Endothelial cell of umbilical vein (primary cell): ENCODE measurements at regions not wholly inside any gene's neighbourhood (a gene's known extent, or its start where the extent isn't known, plus 50 kb on each side); places are given as distances from the start of the nearest gene placed in this dataset.

Source experiments
- BruUV-seq: library from RNA; stranded (reverse); fragments of 400-500 nt; replicated peaks from 2 replicates; lab custom pipeline; 2021; lab: Mats Ljungman, UMichigan
- CTCF ChIA-PET: fragments of 300-600, 350-600 bp; sonication (Branson Sonifier 250); formaldehyde crosslinking; loops from one replicate; lab custom pipeline; 2021; ENCODE audit warnings: antibody characterized with exemption, inconsistent platforms; lab: Charles Lee
- POLR2A ChIA-PET: fragments of 300-600, 350-600 bp; sonication (Branson Sonifier 250); formaldehyde crosslinking; loops from one replicate; lab custom pipeline; 2021; ENCODE audit warnings: antibody characterized with exemption, inconsistent platforms; lab: Charles Lee
- DNase-seq: peaks from one replicate; pipeline ENCODE4 v3.0.0-alpha.2; 2011; ENCODE audit warnings: low read depth, low spot score
- FAIRE-seq: peaks from 2 replicates; lab custom pipeline; 2011; peaks lifted over from hg19 to GRCh38; lab: Jason Lieb, UNC
- H2AFZ ChIP-seq: 2 replicates; pipeline ENCODE4 v1.6.0; 2012; ENCODE audit warnings: low read depth, low read length, control low read depth, inconsistent platforms
- H3K27ac ChIP-seq: 2 replicates; pipeline ENCODE4 v1.5.1; 2011; ENCODE audit warnings: low read depth, mild to moderate bottlenecking, control low read depth, low read length, moderate library complexity; ENCODE audit not compliant: insufficient read depth
- H3K27me3 ChIP-seq, 2 experiments: 2 replicates each; pipeline versions ENCODE4 v1.6.0 to v1.6.1; 2011; ENCODE audit warnings: low read length in 2 of 2, mixed read lengths in 1 of 2; ENCODE audit not compliant: control insufficient read depth in 2 of 2, insufficient read depth in 2 of 2
- H3K36me3 ChIP-seq, 2 experiments: 2 replicates in 1 of 2; 3 replicates in 1 of 2; pipeline ENCODE4 v1.5.1; 2011; ENCODE audit warnings: low read length in 2 of 2, mild to moderate bottlenecking in 1 of 2, moderate library complexity in 1 of 2; ENCODE audit not compliant: control insufficient read depth in 2 of 2, insufficient read depth in 2 of 2; ENCODE audit errors: extremely low read depth in 1 of 2
- H3K4me1 ChIP-seq: 3 replicates; pipeline ENCODE4 v1.5.1; 2011; ENCODE audit warnings: mild to moderate bottlenecking, low read length; ENCODE audit not compliant: control insufficient read depth, insufficient read depth; ENCODE audit errors: extremely low read depth
- H3K4me2 ChIP-seq: 2 replicates; pipeline ENCODE4 v1.6.1; 2011; ENCODE audit warnings: low read length, control low read depth, mixed read lengths; ENCODE audit not compliant: insufficient read depth
- H3K4me3 ChIP-seq, 3 experiments: fragments of 200-600 bp in 1 of 3; sonication (generic), shearing (Covaris generic) in 1 of 3; replicated peaks in 1 of 3; 2 replicates each; pipeline ENCODE4 v1.5.1; 2011 to 2016; ENCODE audit warnings: control low read depth in 3 of 3, low read length in 3 of 3, mild to moderate bottlenecking in 2 of 3, inconsistent platforms in 1 of 3, low read depth in 1 of 3, moderate library complexity in 1 of 3; ENCODE audit not compliant: insufficient read depth in 1 of 3
- H3K79me2 ChIP-seq: 2 replicates; pipeline ENCODE4 v1.6.0; 2012; ENCODE audit warnings: low read length, inconsistent platforms; ENCODE audit not compliant: control insufficient read depth, insufficient read depth
- H3K9ac ChIP-seq: replicated peaks from 2 replicates; pipeline ENCODE3; 2011; ENCODE audit warnings: low read length, control low read depth; ENCODE audit not compliant: insufficient read depth; ENCODE audit errors: extremely low read depth
- H3K9me1 ChIP-seq: replicated peaks from 3 replicates; pipeline ENCODE4 v1.6.0; 2011; ENCODE audit warnings: mild to moderate bottlenecking, low read length; ENCODE audit not compliant: control insufficient read depth, insufficient read depth; ENCODE audit errors: extremely low read depth
- H3K9me3 ChIP-seq: replicated peaks from 2 replicates; pipeline ENCODE4 v1.5.1; 2012; ENCODE audit warnings: low read length, inconsistent platforms; ENCODE audit not compliant: control insufficient read depth, insufficient read depth
- H4K20me1 ChIP-seq: replicated peaks from 2 replicates; pipeline ENCODE3; 2011; ENCODE audit warnings: mild to moderate bottlenecking, low read length; ENCODE audit not compliant: control insufficient read depth, insufficient read depth; ENCODE audit errors: extremely low read depth
- EZH2 ChIP-seq: IDR thresholded peaks from 2 replicates; pipeline ENCODE4 v1.6.1; 2012; ENCODE audit warnings: borderline replicate concordance, low read depth, mild to moderate bottlenecking, moderate library complexity, low read length, inconsistent platforms; ENCODE audit not compliant: severe bottlenecking
- FOS ChIP-seq: IDR thresholded peaks from 2 replicates; pipeline ENCODE4 v1.6.1; 2011; ENCODE audit warnings: mild to moderate bottlenecking, low read length, moderate library complexity, borderline replicate concordance; ENCODE audit not compliant: insufficient read depth
- GATA2 ChIP-seq: IDR thresholded peaks from 2 replicates; pipeline ENCODE4 v1.7.0; 2011; ENCODE audit warnings: low read depth, mild to moderate bottlenecking, moderate library complexity, mixed read lengths, low read length; ENCODE audit not compliant: insufficient read length, insufficient read depth
- JUN ChIP-seq: IDR thresholded peaks from 2 replicates; pipeline ENCODE4 v1.6.1; 2011; ENCODE audit warnings: borderline replicate concordance, low read depth; ENCODE audit not compliant: insufficient read length, insufficient read depth
- MAX ChIP-seq: IDR thresholded peaks from 2 replicates; pipeline ENCODE4 v1.6.1; 2011; ENCODE audit not compliant: insufficient read depth, insufficient read length
- MYC ChIP-seq: IDR thresholded peaks from one replicate; pipeline ENCODE4 v1.6.1; 2011; ENCODE audit warnings: mild to moderate bottlenecking, low read depth, low read length
- POLR2A ChIP-seq: IDR thresholded peaks from 2 replicates; pipeline ENCODE4 v1.6.1; 2012; ENCODE audit warnings: low read depth, mild to moderate bottlenecking, control low read depth, low read length
- POLR2AphosphoS5 ChIP-seq: IDR thresholded peaks from 2 replicates; pipeline ENCODE4 v1.6.1; 2012; ENCODE audit warnings: low read depth, mild to moderate bottlenecking, control low read depth, low read length, moderate library complexity; ENCODE audit not compliant: insufficient read depth
- dilution Hi-C: fragments of 300-500 bp; cut with MboI; formaldehyde crosslinking; loops from one replicate; pipeline ENCODE4 v1.15.0; 2019; ENCODE audit warnings: low sequenced_read_pairs; ENCODE audit not compliant: extremely low pct_ligation_motif_present
- intact Hi-C: fragments of 100-400 bp; cut with micrococcal nuclease; formaldehyde crosslinking; loops from one replicate; pipeline ENCODE4 v1.10.0; 2022
- TF ChIP-seq, protein P1 (sequence below), 2 donors: IDR thresholded peaks; 1 replicate in 1 of 2; 2 replicates in 1 of 2; pipeline ENCODE4 v1.5.1; 2011; ENCODE audit warnings: low read length in 2 of 2, mild to moderate bottlenecking in 2 of 2, moderate library complexity in 2 of 2, control low read depth in 1 of 2, inconsistent platforms in 1 of 2, low read depth in 1 of 2; ENCODE audit not compliant: insufficient read depth in 1 of 2; ENCODE audit errors: extremely low read depth in 1 of 2

DNA sequence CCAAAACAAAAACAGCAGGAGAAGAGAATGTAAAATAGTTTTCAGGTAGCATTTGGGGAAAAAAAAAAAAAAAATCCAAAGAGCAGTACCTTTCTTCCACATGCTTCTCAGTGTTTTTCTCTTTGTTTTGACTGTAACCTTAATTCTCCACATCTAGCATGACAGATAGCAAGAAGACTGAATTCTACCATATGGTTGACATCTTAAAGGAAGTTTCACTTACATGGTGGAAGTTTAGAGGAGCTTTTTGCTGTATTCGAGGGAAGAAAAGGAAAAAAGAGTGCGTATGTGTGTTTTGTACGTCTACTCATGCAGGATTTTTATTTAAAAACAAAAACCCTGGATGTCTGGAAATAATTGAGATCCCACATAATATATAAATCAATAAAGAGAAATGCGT is 604.8 kb downstream of the CCDC171 start:
- Histone ChIP-seq H3K4me1 (peaks cover 5% of the 10 kb centered on the region), H3K36me3 (no peaks in the 10 kb centered on the region), H3K79me2 (no peaks in the 10 kb centered on the region), H3K9me3 (no peaks in the 10 kb centered on the region), H3K9me1 (no peaks in the 10 kb centered on the region), H3K4me3 (no peak overlapping the region), H4K20me1 (no peaks in the 10 kb centered on the region), H3K4me2 (no peak overlapping the region), H3K27me3 (peaks cover 3 to 6% of the 10 kb centered on the region in 2 experiments), H3K9ac (no peak overlapping the region), H2AFZ (no peak overlapping the region), H3K27ac (no peak overlapping the region)
- ChIA-PET CTCF (no interaction called here), POLR2A (interaction anchor here (0.6 kb wide), 1 partner anchor 430 kb away, joined by 6 read pairs; no protein-coding TSS in a partner anchor)
- BruUV-seq: no TSS peak
- intact Hi-C loops: no loop called here
- dilution Hi-C loops: no loop called here
- DNase-seq: no peak
- FAIRE-seq: peak; percentile 65
- TF ChIP-seq GATA2 (no peak), JUN (no peak), FOS (no peak), EZH2 (no peak), POLR2A (no peak), MAX (no peak), MYC (no peak), POLR2AphosphoS5 (no peak)
- TF ChIP-seq, protein P1, sequence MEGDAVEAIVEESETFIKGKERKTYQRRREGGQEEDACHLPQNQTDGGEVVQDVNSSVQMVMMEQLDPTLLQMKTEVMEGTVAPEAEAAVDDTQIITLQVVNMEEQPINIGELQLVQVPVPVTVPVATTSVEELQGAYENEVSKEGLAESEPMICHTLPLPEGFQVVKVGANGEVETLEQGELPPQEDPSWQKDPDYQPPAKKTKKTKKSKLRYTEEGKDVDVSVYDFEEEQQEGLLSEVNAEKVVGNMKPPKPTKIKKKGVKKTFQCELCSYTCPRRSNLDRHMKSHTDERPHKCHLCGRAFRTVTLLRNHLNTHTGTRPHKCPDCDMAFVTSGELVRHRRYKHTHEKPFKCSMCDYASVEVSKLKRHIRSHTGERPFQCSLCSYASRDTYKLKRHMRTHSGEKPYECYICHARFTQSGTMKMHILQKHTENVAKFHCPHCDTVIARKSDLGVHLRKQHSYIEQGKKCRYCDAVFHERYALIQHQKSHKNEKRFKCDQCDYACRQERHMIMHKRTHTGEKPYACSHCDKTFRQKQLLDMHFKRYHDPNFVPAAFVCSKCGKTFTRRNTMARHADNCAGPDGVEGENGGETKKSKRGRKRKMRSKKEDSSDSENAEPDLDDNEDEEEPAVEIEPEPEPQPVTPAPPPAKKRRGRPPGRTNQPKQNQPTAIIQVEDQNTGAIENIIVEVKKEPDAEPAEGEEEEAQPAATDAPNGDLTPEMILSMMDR (IDR thresholded peaks at IDR 0.05; ENCODE audit: extremely low read depth in 1 of 2, insufficient read depth in 1 of 2, low read depth in 1 of 2, low read length in 2 of 2): no peak
